ENCODE measurements at regions not wholly inside any gene's neighbourhood (a gene's known extent, or its start where the extent isn't known, plus 50 kb on each side); places are given as distances from the start of the nearest gene placed in this dataset.
A peak's percentile ranks its signal among the peaks of the same experiment; 100 is the strongest.

DNA sequence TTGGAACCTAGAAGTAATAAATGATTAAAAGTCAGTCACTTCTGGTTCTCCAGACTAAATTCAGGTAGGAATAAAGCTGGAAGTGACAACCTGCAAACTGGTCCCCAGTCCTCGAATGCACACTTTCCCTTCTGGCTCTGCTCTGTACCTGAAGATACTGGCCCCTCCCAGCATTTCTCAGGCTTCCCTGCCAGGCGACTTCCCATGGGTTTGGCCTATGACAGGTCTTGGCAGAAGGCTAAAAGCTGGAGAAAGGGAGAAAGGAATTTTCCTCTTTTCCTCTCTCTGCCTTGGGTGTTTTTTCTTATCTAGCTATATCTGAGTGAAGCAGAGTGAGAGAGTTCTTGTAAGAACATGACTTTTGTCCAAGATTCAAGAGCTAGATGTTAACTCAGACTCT, 1005.7 kb downstream of the DTWD2 start:
- DNase-seq (ENCODE audit: low spot score): no peak
- H3K9me3 ChIP-seq (replicated peaks in 1 of 2; ENCODE audit: control insufficient read depth in 2 of 2, insufficient read depth in 1 of 2, low read depth in 1 of 2, low read length in 2 of 2): no peaks in the 10 kb centered on the region
- no peak overlapping the region for H2BK5ac ChIP-seq (ENCODE audit: low read length)
- no peak overlapping the region for H3K9ac ChIP-seq (ENCODE audit: low read depth, low read length, poor library complexity)
- no peaks in the 10 kb centered on the region for H3K4me1 ChIP-seq (ENCODE audit: control insufficient read depth in 2 of 2, insufficient read depth in 1 of 2, low read depth in 1 of 2, low read length in 2 of 2)
- no peak overlapping the region for H4K91ac ChIP-seq (ENCODE audit: low read depth, low read length, poor library complexity)
- H3K27ac ChIP-seq (replicated peaks; ENCODE audit: low read length): no peak overlapping the region
- H4K8ac ChIP-seq (ENCODE audit: low read depth, low read length): no peak overlapping the region
- no CpG with 5 or more reads among the region's 2 CpGs for WGBS, 2 donors (ENCODE audit: extremely low coverage in 2 of 2, insufficient read length in 2 of 2, insufficient replicate concordance in 1 of 2)
- H3K4me3 ChIP-seq (ENCODE audit: low read length in 2 of 2): no peak overlapping the region
- H3K79me1 ChIP-seq (ENCODE audit: low read depth, low read length): no peaks in the 10 kb centered on the region
- no peaks in the 10 kb centered on the region for H3K36me3 ChIP-seq (replicated peaks in 1 of 2; ENCODE audit: control insufficient read depth in 2 of 2, insufficient read depth in 2 of 2, low read length in 2 of 2)
- no peak overlapping the region for H2BK120ac ChIP-seq (ENCODE audit: low read depth, low read length)
- no peak overlapping the region for H2AK5ac ChIP-seq (ENCODE audit: low read depth, low read length)
- H3K4me2 ChIP-seq (ENCODE audit: insufficient read depth, low read length, poor library complexity, severe bottlenecking): no peak overlapping the region
- no peaks in the 10 kb centered on the region for H3K27me3 ChIP-seq (ENCODE audit: control insufficient read depth in 3 of 3, insufficient read depth in 3 of 3, low read depth in 1 of 3, low read length in 3 of 3)
- H2BK12ac ChIP-seq (ENCODE audit: low read length): no peak overlapping the region
- H3K14ac ChIP-seq (ENCODE audit: low read length): no peak overlapping the region
- H2BK15ac ChIP-seq (ENCODE audit: low read length): no peak overlapping the region
- no peak overlapping the region for H3K4ac ChIP-seq (ENCODE audit: low read length)
- H3K18ac ChIP-seq (ENCODE audit: low read length): no peak overlapping the region
- no peak overlapping the region for H2AFZ ChIP-seq (ENCODE audit: low read length)
- no peak overlapping the region for H3K23ac ChIP-seq (ENCODE audit: low read depth, low read length, poor library complexity)

DNA sequence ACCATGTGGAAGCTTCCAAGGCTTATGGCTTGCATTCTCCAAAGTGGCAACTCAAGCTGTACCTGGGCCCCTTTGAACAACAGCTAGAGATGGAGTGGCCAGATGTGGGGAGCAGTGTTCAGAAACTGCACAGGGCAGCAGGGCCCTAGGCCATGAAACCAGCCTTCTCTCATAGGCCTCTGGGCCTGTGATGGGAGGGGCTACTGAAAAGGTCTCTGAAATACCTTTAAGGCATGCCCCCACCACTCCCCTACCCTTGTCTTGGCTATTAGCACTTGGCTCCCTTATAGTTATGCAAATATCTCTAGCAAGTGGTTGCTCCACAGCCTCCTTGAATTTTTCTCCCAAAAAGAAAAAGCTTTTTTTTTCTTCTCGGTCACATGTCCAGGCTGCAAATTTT, 1014.6 kb downstream of the DTWD2 start:
- Histone ChIP-seq H3K36me3 (replicated peaks in 1 of 2; ENCODE audit: control insufficient read depth in 2 of 2, insufficient read depth in 2 of 2, low read length in 2 of 2) (no peaks in the 10 kb centered on the region), H3K9me3 (replicated peaks in 1 of 2; ENCODE audit: control insufficient read depth in 2 of 2, insufficient read depth in 1 of 2, low read depth in 1 of 2, low read length in 2 of 2) (no peaks in the 10 kb centered on the region), H3K79me1 (ENCODE audit: low read depth, low read length) (no peaks in the 10 kb centered on the region), H2BK15ac (ENCODE audit: low read length) (no peak overlapping the region), H3K4me3 (ENCODE audit: low read length in 2 of 2) (no peak overlapping the region), H3K27ac (replicated peaks; ENCODE audit: low read length) (no peak overlapping the region), H3K14ac (ENCODE audit: low read length) (no peak overlapping the region), H2BK5ac (ENCODE audit: low read length) (peak overlapping the region; percentile 29), H2AK5ac (ENCODE audit: low read depth, low read length) (no peak overlapping the region), H3K4ac (ENCODE audit: low read length) (no peak overlapping the region), H2BK12ac (ENCODE audit: low read length) (no peak overlapping the region), H3K4me2 (ENCODE audit: insufficient read depth, low read length, poor library complexity, severe bottlenecking) (no peak overlapping the region), H4K91ac (ENCODE audit: low read depth, low read length, poor library complexity) (no peak overlapping the region), H3K9ac (ENCODE audit: low read depth, low read length, poor library complexity) (no peak overlapping the region), H3K23ac (ENCODE audit: low read depth, low read length, poor library complexity) (no peak overlapping the region), H2AFZ (ENCODE audit: low read length) (no peak overlapping the region), H3K18ac (ENCODE audit: low read length) (no peak overlapping the region), H2BK120ac (ENCODE audit: low read depth, low read length) (no peak overlapping the region), H3K27me3 (ENCODE audit: control insufficient read depth in 3 of 3, insufficient read depth in 3 of 3, low read depth in 1 of 3, low read length in 3 of 3) (no peaks in the 10 kb centered on the region), H3K4me1 (ENCODE audit: control insufficient read depth in 2 of 2, insufficient read depth in 1 of 2, low read depth in 1 of 2, low read length in 2 of 2) (no peaks in the 10 kb centered on the region), H4K8ac (ENCODE audit: low read depth, low read length) (no peak overlapping the region)
- DNase-seq (ENCODE audit: low spot score): no peak
- no CpG with 5 or more reads among the region's 1 CpG for WGBS, 2 donors (ENCODE audit: extremely low coverage in 2 of 2, insufficient read length in 2 of 2, insufficient replicate concordance in 1 of 2)

DNA sequence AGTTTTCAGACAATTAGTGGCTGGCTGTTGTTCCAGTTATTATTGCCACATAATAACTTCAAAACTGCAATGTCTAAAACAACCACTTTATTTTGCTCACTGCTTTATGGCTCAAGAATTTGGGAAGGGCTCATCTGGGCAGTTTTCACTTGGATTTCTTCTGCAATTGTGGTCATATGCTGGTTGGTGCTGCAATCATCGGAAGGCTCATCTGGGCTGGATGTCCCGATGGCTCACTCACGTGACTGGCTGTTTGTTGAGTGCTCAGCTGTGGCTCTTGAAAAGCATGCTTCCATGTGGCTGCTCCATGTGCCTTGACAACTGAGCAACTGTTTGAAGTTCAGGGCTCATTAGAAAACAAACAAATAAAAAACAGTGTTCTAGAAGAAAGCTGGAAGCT, 1032.5 kb downstream of the DTWD2 start:
- Histone ChIP-seq H3K18ac (ENCODE audit: low read length) (no peak overlapping the region), H3K9me3 (replicated peaks in 1 of 2; ENCODE audit: control insufficient read depth in 2 of 2, insufficient read depth in 1 of 2, low read depth in 1 of 2, low read length in 2 of 2) (no peaks in the 10 kb centered on the region), H3K36me3 (replicated peaks in 1 of 2; ENCODE audit: control insufficient read depth in 2 of 2, insufficient read depth in 2 of 2, low read length in 2 of 2) (no peaks in the 10 kb centered on the region), H3K9ac (ENCODE audit: low read depth, low read length, poor library complexity) (no peak overlapping the region), H2BK12ac (ENCODE audit: low read length) (no peak overlapping the region), H2AFZ (ENCODE audit: low read length) (no peak overlapping the region), H2BK15ac (ENCODE audit: low read length) (no peak overlapping the region), H3K27me3 (ENCODE audit: control insufficient read depth in 3 of 3, insufficient read depth in 3 of 3, low read depth in 1 of 3, low read length in 3 of 3) (no peaks in the 10 kb centered on the region), H3K23ac (ENCODE audit: low read depth, low read length, poor library complexity) (no peak overlapping the region), H4K8ac (ENCODE audit: low read depth, low read length) (no peak overlapping the region), H4K91ac (ENCODE audit: low read depth, low read length, poor library complexity) (no peak overlapping the region), H3K27ac (replicated peaks; ENCODE audit: low read length) (no peak overlapping the region), H3K14ac (ENCODE audit: low read length) (no peak overlapping the region), H2BK120ac (ENCODE audit: low read depth, low read length) (no peak overlapping the region), H2BK5ac (ENCODE audit: low read length) (no peak overlapping the region), H3K79me1 (ENCODE audit: low read depth, low read length) (no peaks in the 10 kb centered on the region), H3K4ac (ENCODE audit: low read length) (no peak overlapping the region), H2AK5ac (ENCODE audit: low read depth, low read length) (no peak overlapping the region), H3K4me2 (ENCODE audit: insufficient read depth, low read length, poor library complexity, severe bottlenecking) (no peak overlapping the region), H3K4me3 (ENCODE audit: low read length in 2 of 2) (no peak overlapping the region), H3K4me1 (ENCODE audit: control insufficient read depth in 2 of 2, insufficient read depth in 1 of 2, low read depth in 1 of 2, low read length in 2 of 2) (no peaks in the 10 kb centered on the region)
- DNase-seq (ENCODE audit: low spot score): no peak
- no CpG with 5 or more reads among the region's 3 CpGs for WGBS, 2 donors (ENCODE audit: extremely low coverage in 2 of 2, insufficient read length in 2 of 2, insufficient replicate concordance in 1 of 2)

DNA sequence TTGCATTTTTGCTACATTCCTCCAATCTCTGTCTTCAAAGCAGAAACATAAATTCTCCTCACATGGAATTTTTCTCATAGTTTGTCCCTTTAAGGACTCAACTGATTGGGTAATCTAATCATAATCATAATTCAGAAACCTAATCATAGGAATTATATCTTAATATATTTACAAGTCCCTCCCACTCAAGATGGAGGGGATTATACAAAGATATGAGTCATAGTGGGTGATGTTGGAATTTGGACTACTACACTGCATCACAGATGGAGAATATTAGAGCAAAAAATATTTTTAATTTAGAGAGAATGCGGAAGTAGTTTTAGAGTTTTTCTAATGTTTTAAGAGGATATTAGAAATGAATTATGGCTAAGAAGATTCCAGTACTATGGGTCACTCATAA, 1034.0 kb downstream of the DTWD2 start:
- H3K36me3 ChIP-seq (replicated peaks in 1 of 2; ENCODE audit: control insufficient read depth in 2 of 2, insufficient read depth in 2 of 2, low read length in 2 of 2): no peaks in the 10 kb centered on the region
- 100% methylated on average over 1 of the region's 1 CpG; no CpG with 5 or more reads in 1 of the 2 donors for WGBS, 2 donors (ENCODE audit: extremely low coverage in 2 of 2, insufficient read length in 2 of 2, insufficient replicate concordance in 1 of 2)
- H4K8ac ChIP-seq (ENCODE audit: low read depth, low read length): no peak overlapping the region
- H2AK5ac ChIP-seq (ENCODE audit: low read depth, low read length): no peak overlapping the region
- no peak overlapping the region for H2AFZ ChIP-seq (ENCODE audit: low read length)
- no peak for DNase-seq (ENCODE audit: low spot score)
- no peaks in the 10 kb centered on the region for H3K9me3 ChIP-seq (replicated peaks in 1 of 2; ENCODE audit: control insufficient read depth in 2 of 2, insufficient read depth in 1 of 2, low read depth in 1 of 2, low read length in 2 of 2)
- no peak overlapping the region for H3K18ac ChIP-seq (ENCODE audit: low read length)
- H3K23ac ChIP-seq (ENCODE audit: low read depth, low read length, poor library complexity): no peak overlapping the region
- H3K27ac ChIP-seq (replicated peaks; ENCODE audit: low read length): no peak overlapping the region
- no peak overlapping the region for H2BK12ac ChIP-seq (ENCODE audit: low read length)
- no peak overlapping the region for H3K4ac ChIP-seq (ENCODE audit: low read length)
- no peak overlapping the region for H2BK5ac ChIP-seq (ENCODE audit: low read length)
- H2BK15ac ChIP-seq (ENCODE audit: low read length): no peak overlapping the region
- no peaks in the 10 kb centered on the region for H3K4me1 ChIP-seq (ENCODE audit: control insufficient read depth in 2 of 2, insufficient read depth in 1 of 2, low read depth in 1 of 2, low read length in 2 of 2)
- H3K4me2 ChIP-seq (ENCODE audit: insufficient read depth, low read length, poor library complexity, severe bottlenecking): no peak overlapping the region
- H3K9ac ChIP-seq (ENCODE audit: low read depth, low read length, poor library complexity): no peak overlapping the region
- H3K79me1 ChIP-seq (ENCODE audit: low read depth, low read length): no peaks in the 10 kb centered on the region
- no peak overlapping the region for H2BK120ac ChIP-seq (ENCODE audit: low read depth, low read length)
- H3K4me3 ChIP-seq (ENCODE audit: low read length in 2 of 2): no peak overlapping the region
- H3K27me3 ChIP-seq (ENCODE audit: control insufficient read depth in 3 of 3, insufficient read depth in 3 of 3, low read depth in 1 of 3, low read length in 3 of 3): no peaks in the 10 kb centered on the region
- H3K14ac ChIP-seq (ENCODE audit: low read length): no peak overlapping the region
- no peak overlapping the region for H4K91ac ChIP-seq (ENCODE audit: low read depth, low read length, poor library complexity)

All from neuronal stem cell (in vitro differentiated cells).